GM23338 (cell line): ENCODE measurements at regions not wholly inside any gene's neighbourhood (a gene's known extent, or its start where the extent isn't known, plus 50 kb on each side); places are given as distances from the start of the nearest gene placed in this dataset.

Source experiments
- ATAC-seq: fragments of 200-7000 bp; cut with Tn5 transposase; 3 replicates; pipeline ENCODE4 v1.9.1; 2020
- DNase-seq: peaks from one replicate; pipeline ENCODE4 v3.0.0-alpha.2; 2015; ENCODE audit warnings: low spot score
- H2AFZ ChIP-seq: fragments of 200-600 bp; sonication (generic); 2 replicates; pipeline ENCODE4 v1.8.0; 2016; ENCODE audit warnings: antibody characterized with exemption, mild to moderate bottlenecking, moderate library complexity
- H3F3A ChIP-seq: fragments of 200-600 bp; sonication (generic); replicated peaks from 2 replicates; pipeline ENCODE4 v1.8.0; 2017; ENCODE audit warnings: antibody characterized with exemption, mixed run types, low read depth
- H3K27ac ChIP-seq: fragments of 200-600 bp; sonication (generic); 2 replicates; pipeline ENCODE4 v1.6.1; 2016; ENCODE audit warnings: low read depth
- H3K27me3 ChIP-seq: fragments of 200-600 bp; sonication (generic); 2 replicates; pipeline ENCODE4 v1.8.0; 2016; ENCODE audit warnings: mild to moderate bottlenecking, mixed run types, moderate library complexity; ENCODE audit not compliant: insufficient read depth
- H3K36me3 ChIP-seq: fragments of 200-600 bp; sonication (generic); 2 replicates; pipeline ENCODE4 v1.8.0; 2016; ENCODE audit warnings: mild to moderate bottlenecking; ENCODE audit not compliant: insufficient read depth
- H3K4me1 ChIP-seq: fragments of 200-600 bp; sonication (generic); 2 replicates; pipeline ENCODE4 v1.8.0; 2016; ENCODE audit warnings: mild to moderate bottlenecking, moderate library complexity; ENCODE audit not compliant: insufficient read depth
- H3K4me2 ChIP-seq: fragments of 200-600 bp; sonication (generic); 2 replicates; pipeline ENCODE4 v1.7.1; 2017; ENCODE audit warnings: mixed run types
- H3K4me3 ChIP-seq: fragments of 200-600 bp; sonication (generic); 2 replicates; pipeline ENCODE4 v1.6.1; 2016; ENCODE audit warnings: mixed run types
- H3K79me2 ChIP-seq: fragments of 200-600 bp; sonication (generic); replicated peaks from 2 replicates; pipeline ENCODE4 v1.8.0; 2017; ENCODE audit warnings: mild to moderate bottlenecking; ENCODE audit not compliant: insufficient read depth
- H3K9me2 ChIP-seq: fragments of 200-600 bp; sonication (generic); 2 replicates; pipeline ENCODE4 v1.8.0; 2017; ENCODE audit not compliant: insufficient read depth
- H4K20me1 ChIP-seq: fragments of 200-600 bp; sonication (generic); replicated peaks from 2 replicates; pipeline ENCODE4 v1.8.0; 2017; ENCODE audit warnings: mild to moderate bottlenecking; ENCODE audit not compliant: insufficient read depth
- H3K27ac Mint-ChIP-seq: 2 replicates; pipeline ENCODE4 v1.8.0; 2020; ENCODE audit warnings: inconsistent platforms, mild to moderate bottlenecking, moderate library complexity, mixed read lengths
- H3K27me3 Mint-ChIP-seq: 3 replicates; pipeline ENCODE4 v1.8.0; 2022; ENCODE audit warnings: low read depth, mild to moderate bottlenecking, moderate library complexity, mixed read lengths, inconsistent platforms; ENCODE audit not compliant: insufficient read depth, poor library complexity
- H3K36me3 Mint-ChIP-seq: 3 replicates; pipeline ENCODE4 v1.8.0; 2021; ENCODE audit warnings: low read depth, mild to moderate bottlenecking, inconsistent platforms, moderate library complexity, mixed read lengths
- H3K4me1 Mint-ChIP-seq: 3 replicates; pipeline ENCODE4 v1.8.0; 2020; ENCODE audit warnings: mild to moderate bottlenecking, inconsistent platforms, mixed read lengths
- H3K4me3 Mint-ChIP-seq: 3 replicates; pipeline ENCODE4 v1.8.0; 2021; ENCODE audit warnings: moderate library complexity, mild to moderate bottlenecking, inconsistent platforms, mixed read lengths
- H3K9me3 Mint-ChIP-seq: 3 replicates; pipeline ENCODE4 v1.8.0; 2020; ENCODE audit warnings: moderate library complexity, mild to moderate bottlenecking, inconsistent platforms, mixed read lengths
- CREB1 ChIP-seq: fragments of 250-450 bp; sonication (Bioruptor Pico); IDR thresholded peaks from 2 replicates; pipeline ENCODE4 v1.5.0; 2020; ENCODE audit warnings: low read depth, mild to moderate bottlenecking, moderate library complexity
- EZH2 ChIP-seq: fragments of 200-600 bp; sonication (generic); IDR thresholded peaks from one replicate; pipeline ENCODE4 v1.8.0; 2017; ENCODE audit warnings: antibody characterized with exemption, mild to moderate bottlenecking, low read depth; ENCODE audit not compliant: unreplicated experiment
- EZH2phosphoT487 ChIP-seq: fragments of 200-600 bp; sonication (generic); IDR thresholded peaks from one replicate; pipeline ENCODE4 v1.8.1; 2018; ENCODE audit warnings: antibody characterized with exemption; ENCODE audit not compliant: unreplicated experiment
- POLR2AphosphoS5 ChIP-seq: IDR thresholded peaks from 2 replicates; pipeline ENCODE4 v1.6.1; 2016; ENCODE audit warnings: antibody characterized with exemption, low read depth
- STAT1 ChIP-seq: IDR thresholded peaks from one replicate; pipeline ENCODE4 v1.6.1; 2016; ENCODE audit warnings: antibody characterized with exemption; ENCODE audit not compliant: unreplicated experiment
- ZNF114 ChIP-seq: fragments of 250-450 bp; sonication (Bioruptor Pico); IDR thresholded peaks from 2 replicates; pipeline ENCODE4 v1.5.0; 2020; ENCODE audit warnings: mild to moderate bottlenecking, moderate library complexity
- ZNF331 ChIP-seq: fragments of 250-450 bp; sonication (Bioruptor Pico); IDR thresholded peaks from 2 replicates; pipeline ENCODE4 v1.5.0; 2020; ENCODE audit warnings: low read depth, mild to moderate bottlenecking, moderate library complexity
- TF ChIP-seq, protein P1 (sequence below): fragments of 250-450 bp; sonication (Bioruptor Pico); IDR thresholded peaks from 2 replicates; pipeline ENCODE4 v1.5.0; 2020; ENCODE audit warnings: mild to moderate bottlenecking, moderate library complexity
- TF ChIP-seq, protein P2 (sequence below), 2 experiments: fragments of 200-600 bp in 1 of 2; sonication (generic) in 1 of 2; conservative IDR thresholded peaks; 2 replicates each; pipeline versions ENCODE4 v1.5.1 to v1.6.1; 2016 to 2017; ENCODE audit warnings: antibody characterized with exemption in 2 of 2, low read depth in 2 of 2, mild to moderate bottlenecking in 2 of 2, moderate library complexity in 1 of 2
- TF ChIP-seq, protein P3 (sequence below): IDR thresholded peaks from 2 replicates; pipeline ENCODE4 v1.6.1; 2016; ENCODE audit warnings: antibody characterized with exemption
- TF ChIP-seq, protein P4 (sequence below): IDR thresholded peaks from one replicate; pipeline ENCODE4 v1.6.1; 2018; ENCODE audit warnings: antibody characterized with exemption; ENCODE audit not compliant: unreplicated experiment

DNA sequence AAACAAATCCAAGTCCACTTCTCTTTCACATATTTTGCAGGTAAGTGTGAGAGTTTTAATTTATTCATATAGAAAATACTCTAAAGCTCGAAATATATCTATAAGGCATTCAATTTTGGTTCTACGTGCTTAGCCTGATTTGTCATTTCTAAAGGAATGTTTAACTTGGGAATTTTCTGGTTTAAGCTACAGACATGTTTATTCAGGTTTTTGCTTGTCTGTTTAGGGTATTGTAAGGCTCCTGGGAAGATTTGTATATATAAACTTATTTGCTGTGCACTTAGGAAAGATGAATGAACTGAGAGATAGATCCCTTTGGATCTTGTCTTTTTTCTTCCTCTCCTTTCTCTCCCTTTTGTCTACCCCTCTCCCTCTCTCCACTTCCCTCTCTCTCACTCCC, 185.9 kb upstream of the NEIL3 start:
- Histone ChIP-seq H3K4me2 (no peak overlapping the region), H3K9me2 (no peaks in the 10 kb centered on the region), H2AFZ (peak overlapping the region; percentile 88), H3K79me2 (no peaks in the 10 kb centered on the region), H3K27me3 (no peaks in the 10 kb centered on the region), H4K20me1 (no peaks in the 10 kb centered on the region), H3K36me3 (no peaks in the 10 kb centered on the region), H3F3A (no peaks in the 10 kb centered on the region), H3K4me3 (no peak overlapping the region), H3K27ac (no peak overlapping the region), H3K4me1 (no peaks in the 10 kb centered on the region)
- Mint-ChIP-seq H3K9me3 (peaks cover 15% of the 10 kb centered on the region; the same call in 2 of the 3 replicates), H3K4me1 (no peaks in the 10 kb centered on the region), H3K4me3 (no peak overlapping the region), H3K27me3 (no peaks in the 10 kb centered on the region), H3K36me3 (peaks cover 10% of the 10 kb centered on the region; the same call in 1 of the 3 replicates), H3K27ac (no peak overlapping the region)
- TF ChIP-seq CREB1 (CRISPR knock-in tag): no peak
- TF ChIP-seq, protein P1, sequence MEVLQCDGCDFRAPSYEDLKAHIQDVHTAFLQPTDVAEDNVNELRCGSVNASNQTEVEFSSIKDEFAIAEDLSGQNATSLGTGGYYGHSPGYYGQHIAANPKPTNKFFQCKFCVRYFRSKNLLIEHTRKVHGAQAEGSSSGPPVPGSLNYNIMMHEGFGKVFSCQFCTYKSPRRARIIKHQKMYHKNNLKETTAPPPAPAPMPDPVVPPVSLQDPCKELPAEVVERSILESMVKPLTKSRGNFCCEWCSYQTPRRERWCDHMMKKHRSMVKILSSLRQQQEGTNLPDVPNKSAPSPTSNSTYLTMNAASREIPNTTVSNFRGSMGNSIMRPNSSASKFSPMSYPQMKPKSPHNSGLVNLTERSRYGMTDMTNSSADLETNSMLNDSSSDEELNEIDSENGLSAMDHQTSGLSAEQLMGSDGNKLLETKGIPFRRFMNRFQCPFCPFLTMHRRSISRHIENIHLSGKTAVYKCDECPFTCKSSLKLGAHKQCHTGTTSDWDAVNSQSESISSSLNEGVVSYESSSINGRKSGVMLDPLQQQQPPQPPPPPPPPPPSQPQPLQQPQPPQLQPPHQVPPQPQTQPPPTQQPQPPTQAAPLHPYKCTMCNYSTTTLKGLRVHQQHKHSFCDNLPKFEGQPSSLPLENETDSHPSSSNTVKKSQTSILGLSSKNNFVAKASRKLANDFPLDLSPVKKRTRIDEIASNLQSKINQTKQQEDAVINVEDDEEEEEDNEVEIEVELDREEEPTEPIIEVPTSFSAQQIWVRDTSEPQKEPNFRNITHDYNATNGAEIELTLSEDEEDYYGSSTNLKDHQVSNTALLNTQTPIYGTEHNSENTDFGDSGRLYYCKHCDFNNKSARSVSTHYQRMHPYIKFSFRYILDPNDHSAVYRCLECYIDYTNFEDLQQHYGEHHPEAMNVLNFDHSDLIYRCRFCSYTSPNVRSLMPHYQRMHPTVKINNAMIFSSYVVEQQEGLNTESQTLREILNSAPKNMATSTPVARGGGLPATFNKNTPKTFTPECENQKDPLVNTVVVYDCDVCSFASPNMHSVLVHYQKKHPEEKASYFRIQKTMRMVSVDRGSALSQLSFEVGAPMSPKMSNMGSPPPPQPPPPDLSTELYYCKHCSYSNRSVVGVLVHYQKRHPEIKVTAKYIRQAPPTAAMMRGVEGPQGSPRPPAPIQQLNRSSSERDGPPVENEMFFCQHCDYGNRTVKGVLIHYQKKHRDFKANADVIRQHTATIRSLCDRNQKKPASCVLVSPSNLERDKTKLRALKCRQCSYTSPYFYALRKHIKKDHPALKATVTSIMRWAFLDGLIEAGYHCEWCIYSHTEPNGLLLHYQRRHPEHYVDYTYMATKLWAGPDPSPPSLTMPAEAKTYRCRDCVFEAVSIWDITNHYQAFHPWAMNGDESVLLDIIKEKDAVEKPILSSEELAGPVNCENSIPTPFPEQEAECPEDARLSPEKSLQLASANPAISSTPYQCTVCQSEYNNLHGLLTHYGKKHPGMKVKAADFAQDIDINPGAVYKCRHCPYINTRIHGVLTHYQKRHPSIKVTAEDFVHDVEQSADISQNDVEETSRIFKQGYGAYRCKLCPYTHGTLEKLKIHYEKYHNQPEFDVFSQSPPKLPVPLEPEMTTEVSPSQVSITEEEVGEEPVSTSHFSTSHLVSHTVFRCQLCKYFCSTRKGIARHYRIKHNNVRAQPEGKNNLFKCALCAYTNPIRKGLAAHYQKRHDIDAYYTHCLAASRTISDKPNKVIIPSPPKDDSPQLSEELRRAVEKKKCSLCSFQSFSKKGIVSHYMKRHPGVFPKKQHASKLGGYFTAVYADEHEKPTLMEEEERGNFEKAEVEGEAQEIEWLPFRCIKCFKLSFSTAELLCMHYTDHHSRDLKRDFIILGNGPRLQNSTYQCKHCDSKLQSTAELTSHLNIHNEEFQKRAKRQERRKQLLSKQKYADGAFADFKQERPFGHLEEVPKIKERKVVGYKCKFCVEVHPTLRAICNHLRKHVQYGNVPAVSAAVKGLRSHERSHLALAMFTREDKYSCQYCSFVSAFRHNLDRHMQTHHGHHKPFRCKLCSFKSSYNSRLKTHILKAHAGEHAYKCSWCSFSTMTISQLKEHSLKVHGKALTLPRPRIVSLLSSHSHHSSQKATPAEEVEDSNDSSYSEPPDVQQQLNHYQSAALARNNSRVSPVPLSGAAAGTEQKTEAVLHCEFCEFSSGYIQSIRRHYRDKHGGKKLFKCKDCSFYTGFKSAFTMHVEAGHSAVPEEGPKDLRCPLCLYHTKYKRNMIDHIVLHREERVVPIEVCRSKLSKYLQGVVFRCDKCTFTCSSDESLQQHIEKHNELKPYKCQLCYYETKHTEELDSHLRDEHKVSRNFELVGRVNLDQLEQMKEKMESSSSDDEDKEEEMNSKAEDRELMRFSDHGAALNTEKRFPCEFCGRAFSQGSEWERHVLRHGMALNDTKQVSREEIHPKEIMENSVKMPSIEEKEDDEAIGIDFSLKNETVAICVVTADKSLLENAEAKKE (CRISPR knock-in tag): no peak
- TF ChIP-seq, protein P2, sequence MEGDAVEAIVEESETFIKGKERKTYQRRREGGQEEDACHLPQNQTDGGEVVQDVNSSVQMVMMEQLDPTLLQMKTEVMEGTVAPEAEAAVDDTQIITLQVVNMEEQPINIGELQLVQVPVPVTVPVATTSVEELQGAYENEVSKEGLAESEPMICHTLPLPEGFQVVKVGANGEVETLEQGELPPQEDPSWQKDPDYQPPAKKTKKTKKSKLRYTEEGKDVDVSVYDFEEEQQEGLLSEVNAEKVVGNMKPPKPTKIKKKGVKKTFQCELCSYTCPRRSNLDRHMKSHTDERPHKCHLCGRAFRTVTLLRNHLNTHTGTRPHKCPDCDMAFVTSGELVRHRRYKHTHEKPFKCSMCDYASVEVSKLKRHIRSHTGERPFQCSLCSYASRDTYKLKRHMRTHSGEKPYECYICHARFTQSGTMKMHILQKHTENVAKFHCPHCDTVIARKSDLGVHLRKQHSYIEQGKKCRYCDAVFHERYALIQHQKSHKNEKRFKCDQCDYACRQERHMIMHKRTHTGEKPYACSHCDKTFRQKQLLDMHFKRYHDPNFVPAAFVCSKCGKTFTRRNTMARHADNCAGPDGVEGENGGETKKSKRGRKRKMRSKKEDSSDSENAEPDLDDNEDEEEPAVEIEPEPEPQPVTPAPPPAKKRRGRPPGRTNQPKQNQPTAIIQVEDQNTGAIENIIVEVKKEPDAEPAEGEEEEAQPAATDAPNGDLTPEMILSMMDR (conservative IDR thresholded peaks at IDR 0.05; ENCODE audit: low read depth in 2 of 2): no peak
- TF ChIP-seq, protein P3, sequence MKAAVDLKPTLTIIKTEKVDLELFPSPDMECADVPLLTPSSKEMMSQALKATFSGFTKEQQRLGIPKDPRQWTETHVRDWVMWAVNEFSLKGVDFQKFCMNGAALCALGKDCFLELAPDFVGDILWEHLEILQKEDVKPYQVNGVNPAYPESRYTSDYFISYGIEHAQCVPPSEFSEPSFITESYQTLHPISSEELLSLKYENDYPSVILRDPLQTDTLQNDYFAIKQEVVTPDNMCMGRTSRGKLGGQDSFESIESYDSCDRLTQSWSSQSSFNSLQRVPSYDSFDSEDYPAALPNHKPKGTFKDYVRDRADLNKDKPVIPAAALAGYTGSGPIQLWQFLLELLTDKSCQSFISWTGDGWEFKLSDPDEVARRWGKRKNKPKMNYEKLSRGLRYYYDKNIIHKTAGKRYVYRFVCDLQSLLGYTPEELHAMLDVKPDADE: no peak
- TF ChIP-seq ZNF114 (CRISPR knock-in tag): no peak
- no peak for TF ChIP-seq POLR2AphosphoS5
- TF ChIP-seq ZNF331: no peak
- TF ChIP-seq STAT1: no peak
- TF ChIP-seq, protein P4, sequence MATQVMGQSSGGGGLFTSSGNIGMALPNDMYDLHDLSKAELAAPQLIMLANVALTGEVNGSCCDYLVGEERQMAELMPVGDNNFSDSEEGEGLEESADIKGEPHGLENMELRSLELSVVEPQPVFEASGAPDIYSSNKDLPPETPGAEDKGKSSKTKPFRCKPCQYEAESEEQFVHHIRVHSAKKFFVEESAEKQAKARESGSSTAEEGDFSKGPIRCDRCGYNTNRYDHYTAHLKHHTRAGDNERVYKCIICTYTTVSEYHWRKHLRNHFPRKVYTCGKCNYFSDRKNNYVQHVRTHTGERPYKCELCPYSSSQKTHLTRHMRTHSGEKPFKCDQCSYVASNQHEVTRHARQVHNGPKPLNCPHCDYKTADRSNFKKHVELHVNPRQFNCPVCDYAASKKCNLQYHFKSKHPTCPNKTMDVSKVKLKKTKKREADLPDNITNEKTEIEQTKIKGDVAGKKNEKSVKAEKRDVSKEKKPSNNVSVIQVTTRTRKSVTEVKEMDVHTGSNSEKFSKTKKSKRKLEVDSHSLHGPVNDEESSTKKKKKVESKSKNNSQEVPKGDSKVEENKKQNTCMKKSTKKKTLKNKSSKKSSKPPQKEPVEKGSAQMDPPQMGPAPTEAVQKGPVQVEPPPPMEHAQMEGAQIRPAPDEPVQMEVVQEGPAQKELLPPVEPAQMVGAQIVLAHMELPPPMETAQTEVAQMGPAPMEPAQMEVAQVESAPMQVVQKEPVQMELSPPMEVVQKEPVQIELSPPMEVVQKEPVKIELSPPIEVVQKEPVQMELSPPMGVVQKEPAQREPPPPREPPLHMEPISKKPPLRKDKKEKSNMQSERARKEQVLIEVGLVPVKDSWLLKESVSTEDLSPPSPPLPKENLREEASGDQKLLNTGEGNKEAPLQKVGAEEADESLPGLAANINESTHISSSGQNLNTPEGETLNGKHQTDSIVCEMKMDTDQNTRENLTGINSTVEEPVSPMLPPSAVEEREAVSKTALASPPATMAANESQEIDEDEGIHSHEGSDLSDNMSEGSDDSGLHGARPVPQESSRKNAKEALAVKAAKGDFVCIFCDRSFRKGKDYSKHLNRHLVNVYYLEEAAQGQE: no peak
- TF ChIP-seq EZH2phosphoT487: no peak
- no peak for TF ChIP-seq EZH2
- DNase-seq (no peak), ATAC-seq (no peak)
